PC-3 (cell line): ENCODE measurements at regions not wholly inside any gene's neighbourhood (a gene's known extent, or its start where the extent isn't known, plus 50 kb on each side); places are given as distances from the start of the nearest gene placed in this dataset.

ENCODE experiments used
- CTCF ChIP-seq: fragments of 300-600 bp; sonication (generic); conservative IDR thresholded peaks from 2 replicates; pipeline ENCODE4 v1.5.1; 2017; ENCODE audit warnings: antibody characterized with exemption, low read depth, mild to moderate bottlenecking, low read length
- EZH2 ChIP-seq: fragments of 300-600 bp; sonication (generic); IDR thresholded peaks from one replicate; pipeline ENCODE4 v1.6.1; 2017; ENCODE audit warnings: antibody characterized with exemption, mild to moderate bottlenecking, low read length; ENCODE audit not compliant: unreplicated experiment
- EZH2phosphoT487 ChIP-seq: fragments of 300-600 bp; sonication (generic); IDR thresholded peaks from 2 replicates; pipeline ENCODE4 v1.6.1; 2018; ENCODE audit warnings: mild to moderate bottlenecking, antibody characterized with exemption, low read length, borderline replicate concordance

DNA sequence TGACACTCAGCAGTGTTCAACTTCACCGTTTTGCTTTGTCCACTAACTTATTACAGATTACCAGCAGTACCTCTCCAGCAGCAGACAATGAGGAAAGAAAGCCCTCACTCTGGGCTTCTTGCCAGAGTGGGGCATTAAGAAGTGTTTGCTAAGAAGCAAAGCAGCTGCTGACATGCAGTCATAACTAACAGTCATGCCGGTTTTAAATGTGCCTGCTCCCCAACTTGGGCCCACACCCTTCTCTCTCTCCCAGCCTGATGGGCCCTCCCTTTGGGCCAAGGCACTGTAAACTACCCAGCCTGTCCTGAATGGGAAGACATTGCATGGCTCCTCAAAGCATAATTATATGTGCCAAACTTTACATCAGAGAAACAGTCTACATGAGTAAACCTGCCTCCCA, 54.6 kb upstream of the HHIP start:
- TF ChIP-seq CTCF (no peak), EZH2phosphoT487 (no peak), EZH2 (no peak)
